Neural progenitor cell (in vitro differentiated cells): ENCODE measurements at regions not wholly inside any gene's neighbourhood (a gene's known extent, or its start where the extent isn't known, plus 50 kb on each side); places are given as distances from the start of the nearest gene placed in this dataset.

Experiments used
- CTCF ChIP-seq: fragments of 200-600 bp; sonication (generic); IDR thresholded peaks from 2 replicates; pipeline ENCODE4 v1.5.1; 2017; ENCODE audit warnings: antibody characterized with exemption, mild to moderate bottlenecking
- EZH2 ChIP-seq: fragments of 200-600 bp; sonication (generic); IDR thresholded peaks from 2 replicates; pipeline ENCODE4 v1.6.1; 2017; ENCODE audit warnings: antibody characterized with exemption, mild to moderate bottlenecking, moderate library complexity
- EZH2phosphoT487 ChIP-seq: fragments of 200-600 bp; sonication (generic); IDR thresholded peaks from 2 replicates; pipeline ENCODE4 v1.6.1; 2017; ENCODE audit warnings: antibody characterized with exemption

GRCh38 chr9:85414390-85414789, 327.4 kb downstream of the AGTPBP1 start:
- no peak for TF ChIP-seq EZH2
- no peak for TF ChIP-seq CTCF
- TF ChIP-seq EZH2phosphoT487: no peak
